T-helper 9 cell (primary cell): ENCODE measurements at regions not wholly inside any gene's neighbourhood (a gene's known extent, or its start where the extent isn't known, plus 50 kb on each side); places are given as distances from the start of the nearest gene placed in this dataset.

Experiments
- DNase-seq: peaks from one replicate; pipeline ENCODE4 v3.0.0-alpha.2; 2020

- DNase-seq, result no peak
Observed at GRCh38 chr14:53896726-53897125, 59.9 kb downstream of the BMP4 start.

GRCh38 chr14:53894456-53894855 lies 62.2 kb downstream of the BMP4 start:
- no peak for DNase-seq

GRCh38 chr14:53893374-53893773 lies 63.3 kb downstream of the BMP4 start:
- no peak for DNase-seq

GRCh38 chr14:53890611-53891101 lies 66.0 kb downstream of the BMP4 start:
- DNase-seq, result no peak

- DNase-seq, result no peak
Observed at GRCh38 chr14:53888535-53889386, 67.9 kb downstream of the BMP4 start.

- no peak for DNase-seq
Observed at GRCh38 chr14:53885136-53885640, 71.4 kb downstream of the BMP4 start.

- no peak for DNase-seq
Observed at GRCh38 chr14:53884601-53885000, 72.0 kb downstream of the BMP4 start.

- DNase-seq, result no peak
Observed at GRCh38 chr14:53883739-53884138, 72.9 kb downstream of the BMP4 start.

GRCh38 chr14:53882684-53883083 lies 73.9 kb downstream of the BMP4 start:
- no peak for DNase-seq

- no peak for DNase-seq
Observed at GRCh38 chr14:53881921-53882320, 74.7 kb downstream of the BMP4 start.

GRCh38 chr14:53881161-53881871 lies 75.3 kb downstream of the BMP4 start:
- DNase-seq, result no peak

GRCh38 chr14:53880761-53881160 lies 75.9 kb downstream of the BMP4 start:
- DNase-seq, result no peak

- DNase-seq, result no peak
Observed at GRCh38 chr14:53879747-53880146, 76.9 kb downstream of the BMP4 start.

- no peak for DNase-seq
Observed at GRCh38 chr14:53879022-53879686, 77.5 kb downstream of the BMP4 start.

- no peak for DNase-seq
Observed at GRCh38 chr14:53875324-53875897, 81.2 kb downstream of the BMP4 start.

GRCh38 chr14:53874704-53875103 lies 81.9 kb downstream of the BMP4 start:
- no peak for DNase-seq

- DNase-seq, result no peak
Observed at GRCh38 chr14:53872681-53873089, 83.9 kb downstream of the BMP4 start.

GRCh38 chr14:53871951-53872350 lies 84.7 kb downstream of the BMP4 start:
- no peak for DNase-seq

- DNase-seq, result no peak
Observed at GRCh38 chr14:53871011-53871410, 85.6 kb downstream of the BMP4 start.

- no peak for DNase-seq
Observed at GRCh38 chr14:53865711-53866110, 90.9 kb downstream of the BMP4 start.

GRCh38 chr14:53861781-53862180 lies 94.8 kb downstream of the BMP4 start:
- DNase-seq, result no peak

- DNase-seq, result no peak
Observed at GRCh38 chr14:53858345-53858684, 98.3 kb downstream of the BMP4 start.
